ENCODE measurements at regions not wholly inside any gene's neighbourhood (a gene's known extent, or its start where the extent isn't known, plus 50 kb on each side); places are given as distances from the start of the nearest gene placed in this dataset.

GRCh38 chr5:10839916-10840599 is 79.0 kb upstream of the DAP start:
- DNase-seq = no peak

- no peak for DNase-seq
Measured at GRCh38 chr5:10839118-10839517, 78.1 kb upstream of the DAP start.

GRCh38 chr5:10838038-10838437 is 77.0 kb upstream of the DAP start:
- DNase-seq = no peak

GRCh38 chr5:10836986-10837385 is 76.0 kb upstream of the DAP start:
- DNase-seq = no peak

GRCh38 chr5:10834695-10835094 is 73.7 kb upstream of the DAP start:
- DNase-seq = no peak

- DNase-seq = no peak
Measured at GRCh38 chr5:10832987-10833386, 72.0 kb upstream of the DAP start.

GRCh38 chr5:10832421-10832820 is 71.4 kb upstream of the DAP start:
- no peak for DNase-seq

GRCh38 chr5:10831419-10831818 is 70.4 kb upstream of the DAP start:
- DNase-seq = no peak

- no peak for DNase-seq
Measured at GRCh38 chr5:10828241-10828640, 67.2 kb upstream of the DAP start.

- no peak for DNase-seq
Measured at GRCh38 chr5:10827571-10827970, 66.5 kb upstream of the DAP start.

- no peak for DNase-seq
Measured at GRCh38 chr5:10826971-10827370, 65.9 kb upstream of the DAP start.

- peak in 1 of 2 experiments; percentile 29 for DNase-seq
Measured at GRCh38 chr5:10825897-10826644, 65.0 kb upstream of the DAP start.

GRCh38 chr5:10812218-10812617 is 51.2 kb upstream of the DAP start:
- no peak for DNase-seq
